GM19035 (cell line): ENCODE measurements at regions not wholly inside any gene's neighbourhood (a gene's known extent, or its start where the extent isn't known, plus 50 kb on each side); places are given as distances from the start of the nearest gene placed in this dataset.

Experiments used
- ATAC-seq: cut with Tn5 transposase; IDR thresholded peaks from one replicate; pipeline ENCODE4 v1.9.1; 2021; ENCODE audit not compliant: unreplicated experiment

GRCh38 chr15:52923626-52924025 is 133.5 kb upstream of the ONECUT1 start:
- no peak for ATAC-seq

- ATAC-seq: no peak
These were observed 132.7 kb upstream of the ONECUT1 start for GRCh38 chr15:52922871-52923270.

DNA sequence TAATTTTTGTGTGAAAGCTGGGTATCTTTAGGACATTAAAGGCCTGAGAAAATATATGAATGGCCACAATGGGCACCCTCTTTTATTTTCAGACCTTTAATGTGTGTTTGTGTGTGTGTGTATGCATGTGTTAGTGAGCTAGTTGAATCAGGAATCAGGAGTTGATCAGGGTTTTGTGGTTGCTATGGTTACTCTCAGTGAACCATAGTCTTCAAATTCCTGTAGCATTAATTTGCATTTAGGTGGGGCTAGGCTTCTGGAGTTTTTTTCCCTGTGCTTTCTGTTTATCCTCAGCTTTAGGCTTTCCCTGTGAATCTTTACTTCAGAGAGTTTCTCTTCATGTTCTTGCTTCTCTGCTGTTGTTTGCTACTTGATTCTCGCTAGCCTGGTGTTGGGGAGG is 122.0 kb upstream of the ONECUT1 start:
- ATAC-seq: no peak

- ATAC-seq: no peak
These were observed 103.2 kb upstream of the ONECUT1 start for GRCh38 chr15:52893338-52893737.

GRCh38 chr15:52879904-52880303 is 89.8 kb upstream of the ONECUT1 start:
- no peak for ATAC-seq

DNA sequence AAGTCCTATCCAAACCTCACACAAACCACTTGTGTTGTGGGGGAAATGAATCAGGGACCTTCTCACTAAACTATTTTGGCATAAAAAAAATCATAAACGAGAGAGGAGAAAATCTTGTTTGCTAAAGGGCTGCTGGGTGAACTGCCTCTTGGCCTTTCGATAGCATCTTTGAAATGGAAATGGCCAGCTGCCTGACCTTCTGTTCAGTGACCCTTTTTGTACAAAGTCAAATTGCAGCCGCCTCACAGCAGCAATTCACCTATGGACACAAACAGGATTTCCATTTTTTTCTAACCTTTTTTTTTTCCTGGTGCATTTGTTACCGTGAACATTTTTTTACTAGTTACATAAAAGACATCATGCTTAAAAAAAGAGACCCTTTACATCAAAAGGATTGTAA is 89.0 kb upstream of the ONECUT1 start:
- ATAC-seq: no peak

DNA sequence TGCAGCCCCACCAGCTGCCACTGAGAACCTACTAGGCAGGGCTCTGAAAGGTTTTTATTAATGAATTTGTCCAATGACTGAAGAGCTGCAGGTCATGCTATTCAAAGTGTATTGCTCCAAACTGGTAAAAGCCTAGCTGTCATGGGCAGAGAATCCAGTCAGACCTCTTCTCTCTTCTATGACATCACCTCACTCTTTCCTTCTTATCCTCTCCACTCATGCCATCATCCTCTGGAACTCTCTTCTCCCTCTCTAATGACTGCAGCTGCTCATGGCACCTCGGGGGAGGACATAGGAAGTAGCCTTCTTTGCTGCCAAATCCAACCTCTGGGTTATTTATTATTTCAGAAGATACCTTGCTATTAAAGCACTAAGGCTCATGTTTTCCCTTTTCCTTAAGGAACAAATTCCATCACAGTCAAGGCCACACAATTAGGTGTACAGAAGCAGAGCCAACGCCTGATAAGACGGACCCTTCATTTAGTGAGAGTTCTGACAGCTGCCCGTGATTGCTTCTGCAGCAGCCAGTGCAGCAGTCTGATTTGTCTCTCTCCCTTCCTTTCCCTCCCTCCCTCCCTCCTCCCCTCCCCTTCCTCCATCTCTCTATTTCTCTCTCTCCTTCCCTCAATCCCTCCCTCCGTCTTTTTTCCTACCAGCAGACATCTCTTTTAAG is 87.0 kb upstream of the ONECUT1 start:
- ATAC-seq: no peak

GRCh38 chr15:52872036-52872818 is 82.1 kb upstream of the ONECUT1 start:
- no peak for ATAC-seq

DNA sequence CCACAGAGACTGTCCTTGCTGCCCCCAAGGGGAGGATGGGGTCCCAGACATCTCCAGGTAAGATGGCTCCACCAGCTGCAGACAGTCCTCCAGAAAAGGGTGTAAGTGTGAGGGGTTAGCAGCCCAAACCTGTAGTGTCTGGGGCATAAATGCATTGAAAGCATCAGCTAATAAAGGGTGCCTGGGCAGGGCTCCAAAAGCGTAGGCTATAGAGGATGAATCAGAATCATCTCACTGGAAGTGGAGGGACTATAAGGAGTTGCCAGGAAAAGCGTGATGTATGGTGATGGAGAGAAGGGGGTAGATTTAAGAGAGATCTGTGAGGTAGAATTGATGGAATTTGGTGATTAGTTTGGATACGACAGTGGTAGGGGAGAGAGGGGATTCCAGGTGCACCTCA is 79.9 kb upstream of the ONECUT1 start:
- ATAC-seq: no peak

GRCh38 chr15:52866698-52867097 is 76.6 kb upstream of the ONECUT1 start:
- no peak for ATAC-seq

- no peak for ATAC-seq
These were observed 72.5 kb upstream of the ONECUT1 start for GRCh38 chr15:52862677-52863076.

DNA sequence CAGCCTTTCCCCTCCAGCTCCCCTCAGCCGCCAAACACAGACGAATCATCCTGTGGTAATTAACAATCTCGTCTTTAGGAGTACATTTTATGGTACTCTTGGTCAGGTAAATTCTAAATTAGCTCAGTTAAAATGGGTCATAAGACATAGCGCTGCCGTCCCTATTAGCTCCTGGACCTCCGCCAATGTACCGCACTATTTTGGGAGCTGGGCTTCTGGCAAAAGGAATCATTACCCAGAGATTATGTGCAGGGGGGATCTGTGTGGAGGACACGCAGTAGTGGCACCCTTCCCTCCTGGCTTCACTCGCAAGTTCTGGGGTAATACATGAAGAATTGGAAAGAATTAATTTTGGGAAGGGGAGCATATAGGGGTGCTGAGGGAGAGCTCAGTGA is 68.6 kb upstream of the ONECUT1 start:
- ATAC-seq: no peak

DNA sequence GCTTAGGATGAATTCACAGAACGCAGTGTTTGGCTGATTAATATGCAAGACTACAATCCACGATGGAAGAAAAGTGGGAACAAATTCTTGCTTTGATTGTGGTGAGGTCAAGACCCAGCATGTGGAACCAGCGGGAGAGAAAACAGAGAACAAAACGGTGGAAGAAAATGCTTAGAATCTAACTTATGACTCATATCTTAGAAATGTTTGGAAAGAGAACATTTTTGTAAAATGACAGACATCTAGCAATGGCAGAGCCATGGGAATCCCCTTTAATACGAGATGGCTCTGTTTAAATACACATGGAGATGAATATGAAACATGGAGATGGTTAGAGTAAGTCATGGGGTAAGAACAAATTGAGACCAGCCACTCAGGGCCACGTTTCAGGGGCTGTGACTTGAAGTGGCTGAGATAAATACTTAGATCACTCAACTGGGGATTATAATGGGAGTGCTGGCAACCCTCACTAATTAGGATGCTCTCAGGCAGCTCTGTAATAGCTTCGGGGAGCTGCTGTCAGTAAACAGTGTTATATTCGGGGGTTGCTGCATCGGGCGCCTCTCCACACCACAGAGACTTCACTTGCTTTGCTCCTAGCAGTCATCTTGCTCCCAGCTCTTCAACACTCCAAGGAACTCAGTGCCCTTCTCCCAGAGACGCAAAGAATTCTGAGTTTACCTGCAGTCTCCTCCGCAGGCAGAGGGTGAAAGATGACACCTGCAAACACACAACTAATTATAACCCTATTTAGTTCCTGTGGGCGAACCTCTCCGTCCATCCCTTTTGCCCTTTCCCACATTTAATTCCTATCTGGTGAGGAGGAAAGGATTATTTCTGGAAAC is 68.0 kb upstream of the ONECUT1 start:
- no peak for ATAC-seq

- no peak for ATAC-seq
These were observed 67.3 kb upstream of the ONECUT1 start for GRCh38 chr15:52857471-52857870.

GRCh38 chr15:52856286-52856685 is 66.2 kb upstream of the ONECUT1 start:
- no peak for ATAC-seq

- no peak for ATAC-seq
These were observed 65.0 kb upstream of the ONECUT1 start for GRCh38 chr15:52855157-52855556.

GRCh38 chr15:52844823-52845222 is 54.7 kb upstream of the ONECUT1 start:
- ATAC-seq: no peak
